HG03060 (cell line): ENCODE measurements at regions not wholly inside any gene's neighbourhood (a gene's known extent, or its start where the extent isn't known, plus 50 kb on each side); places are given as distances from the start of the nearest gene placed in this dataset.
"Not testable (repeated sequence)": the region's sequence is repeated elsewhere in the genome, so short reads cannot be mapped to it uniquely, and the experiment has no call there.

Experiments used
- ATAC-seq: cut with Tn5 transposase; IDR thresholded peaks from one replicate; pipeline ENCODE4 v1.9.1; 2021; ENCODE audit warnings: low read depth, moderate number of reproducible peaks; ENCODE audit not compliant: unreplicated experiment

GRCh38 chr6:51120016-51120415 lies 301.3 kb downstream of the TFAP2B start:
- ATAC-seq: no peak

- ATAC-seq: not testable (repeated sequence)
These were observed 302.8 kb downstream of the TFAP2B start for GRCh38 chr6:51121380-51121976.

GRCh38 chr6:51129043-51129442 lies 310.4 kb downstream of the TFAP2B start:
- ATAC-seq: no peak

- no peak for ATAC-seq
These were observed 319.1 kb downstream of the TFAP2B start for GRCh38 chr6:51137777-51138176.

GRCh38 chr6:51139950-51140385 lies 321.3 kb downstream of the TFAP2B start:
- no peak for ATAC-seq

- ATAC-seq: no peak
These were observed 322.4 kb downstream of the TFAP2B start for GRCh38 chr6:51141080-51141479.

GRCh38 chr6:51147756-51148155 lies 329.1 kb downstream of the TFAP2B start:
- no peak for ATAC-seq

GRCh38 chr6:51152594-51152993 lies 333.9 kb downstream of the TFAP2B start:
- no peak for ATAC-seq

- ATAC-seq: no peak
These were observed 334.4 kb downstream of the TFAP2B start for GRCh38 chr6:51153109-51153508.

GRCh38 chr6:51154925-51155324 lies 336.3 kb downstream of the TFAP2B start:
- ATAC-seq: not testable (repeated sequence)

- not testable (repeated sequence) for ATAC-seq
These were observed 340.6 kb downstream of the TFAP2B start for GRCh38 chr6:51159260-51159659.

GRCh38 chr6:51161752-51162151 lies 343.1 kb downstream of the TFAP2B start:
- no peak for ATAC-seq

GRCh38 chr6:51163843-51164529 lies 345.3 kb downstream of the TFAP2B start:
- no peak for ATAC-seq

- no peak for ATAC-seq
These were observed 348.2 kb downstream of the TFAP2B start for GRCh38 chr6:51166914-51167313.

- no peak for ATAC-seq
These were observed 348.8 kb downstream of the TFAP2B start for GRCh38 chr6:51167468-51167867.

- no peak for ATAC-seq
These were observed 364.2 kb downstream of the TFAP2B start for GRCh38 chr6:51182827-51183226.

- ATAC-seq: no peak
These were observed 365.4 kb downstream of the TFAP2B start for GRCh38 chr6:51184046-51184445.

- not testable (repeated sequence) for ATAC-seq
These were observed 374.5 kb downstream of the TFAP2B start for GRCh38 chr6:51193163-51193562.

- ATAC-seq: no peak
These were observed 380.5 kb downstream of the TFAP2B start for GRCh38 chr6:51199105-51199552.

- ATAC-seq: no peak
These were observed 381.1 kb downstream of the TFAP2B start for GRCh38 chr6:51199733-51200260.

GRCh38 chr6:51200676-51201075 lies 382.0 kb downstream of the TFAP2B start:
- ATAC-seq: no peak

GRCh38 chr6:51202653-51203052 lies 384.0 kb downstream of the TFAP2B start:
- ATAC-seq: not testable (repeated sequence)
